Chondrocyte (in vitro differentiated cells): ENCODE measurements at regions not wholly inside any gene's neighbourhood (a gene's known extent, or its start where the extent isn't known, plus 50 kb on each side); places are given as distances from the start of the nearest gene placed in this dataset.

Experiments used
- DNase-seq: peaks from one replicate; pipeline ENCODE4 v3.0.0; 2021; ENCODE audit warnings: mixed read lengths, low spot score
- H3K27ac Mint-ChIP-seq: one replicate; pipeline ENCODE4 v1.8.0; 2021; ENCODE audit warnings: mild to moderate bottlenecking, moderate library complexity, mixed read lengths; ENCODE audit not compliant: unreplicated experiment
- H3K27me3 Mint-ChIP-seq: 2 replicates; pipeline ENCODE4 v1.8.0; 2021; ENCODE audit warnings: low read depth, mixed read lengths
- H3K36me3 Mint-ChIP-seq: 2 replicates; pipeline ENCODE4 v1.8.0; 2021; ENCODE audit warnings: low read depth, mixed read lengths
- H3K4me1 Mint-ChIP-seq: 2 replicates; pipeline ENCODE4 v1.8.0; 2021; ENCODE audit warnings: low read depth, mild to moderate bottlenecking, mixed read lengths
- H3K4me3 Mint-ChIP-seq: one replicate; pipeline ENCODE4 v1.8.0; 2021; ENCODE audit warnings: mild to moderate bottlenecking, moderate library complexity, mixed read lengths; ENCODE audit not compliant: unreplicated experiment
- H3K9me3 Mint-ChIP-seq: 2 replicates; pipeline ENCODE4 v1.8.0; 2021; ENCODE audit warnings: low read depth, mixed read lengths
- CTCF ChIP-seq: fragments of 200-600 bp; sonication (generic); IDR thresholded peaks from 2 replicates; pipeline ENCODE4 v1.5.0; 2021; ENCODE audit warnings: antibody characterized with exemption, mild to moderate bottlenecking, moderate library complexity

GRCh38 chr6:147016440-147016839 is 187.8 kb upstream of the STXBP5 start:
- Mint-ChIP-seq H3K4me3 (no peak overlapping the region), H3K27me3 (no peaks in the 10 kb centered on the region), H3K27ac (no peak overlapping the region), H3K9me3 (no peaks in the 10 kb centered on the region), H3K36me3 (no peaks in the 10 kb centered on the region), H3K4me1 (peaks cover 4% of the 10 kb centered on the region)
- TF ChIP-seq CTCF = no peak
- DNase-seq = no peak

GRCh38 chr6:147017153-147017552 is 187.1 kb upstream of the STXBP5 start:
- Mint-ChIP-seq H3K27ac (no peak overlapping the region), H3K36me3 (no peaks in the 10 kb centered on the region), H3K9me3 (no peaks in the 10 kb centered on the region), H3K4me1 (peaks cover 4% of the 10 kb centered on the region), H3K4me3 (no peak overlapping the region), H3K27me3 (no peaks in the 10 kb centered on the region)
- DNase-seq = no peak
- no peak for TF ChIP-seq CTCF

GRCh38 chr6:147019001-147019400 is 185.2 kb upstream of the STXBP5 start:
- Mint-ChIP-seq H3K27me3 (no peaks in the 10 kb centered on the region), H3K27ac (no peak overlapping the region), H3K36me3 (no peaks in the 10 kb centered on the region), H3K9me3 (no peaks in the 10 kb centered on the region), H3K4me3 (no peak overlapping the region), H3K4me1 (no peaks in the 10 kb centered on the region)
- DNase-seq = no peak
- TF ChIP-seq CTCF = no peak

- Mint-ChIP-seq H3K27ac (no peak overlapping the region), H3K9me3 (peaks cover 7% of the 10 kb centered on the region), H3K27me3 (no peaks in the 10 kb centered on the region), H3K36me3 (peaks cover 4% of the 10 kb centered on the region), H3K4me3 (no peak overlapping the region), H3K4me1 (no peaks in the 10 kb centered on the region)
- DNase-seq = no peak
- TF ChIP-seq CTCF = no peak
Observed at GRCh38 chr6:147022041-147022440, 182.2 kb upstream of the STXBP5 start.

- Mint-ChIP-seq H3K9me3 (peaks cover 7% of the 10 kb centered on the region), H3K4me3 (no peak overlapping the region), H3K36me3 (peaks cover 4% of the 10 kb centered on the region), H3K4me1 (no peaks in the 10 kb centered on the region), H3K27ac (no peak overlapping the region), H3K27me3 (no peaks in the 10 kb centered on the region)
- DNase-seq = no peak
- no peak for TF ChIP-seq CTCF
Observed at GRCh38 chr6:147023148-147023547, 181.1 kb upstream of the STXBP5 start.
